ENCODE measurements at regions not wholly inside any gene's neighbourhood (a gene's known extent, or its start where the extent isn't known, plus 50 kb on each side); places are given as distances from the start of the nearest gene placed in this dataset.
"Not testable (repeated sequence)": the region's sequence is repeated elsewhere in the genome, so short reads cannot be mapped to it uniquely, and the experiment has no call there.

GRCh38 chr9:63728287-63728686, 1556.7 kb downstream of the FOXD4L5 start:
- 57% methylated on average over 3 of the region's 3 CpGs for WGBS
- Histone ChIP-seq H3K4me1 (ENCODE audit: control insufficient read depth in 4 of 4, insufficient read depth in 4 of 4, low read length in 3 of 4) (no peaks in the 10 kb centered on the region), H3K9ac (ENCODE audit: low read depth in 1 of 2, low read length in 2 of 2) (no peak overlapping the region), H3K27me3 (ENCODE audit: control insufficient read depth in 4 of 4, insufficient read depth in 4 of 4, low read length in 3 of 4) (no peaks in the 10 kb centered on the region), H3K9me3 (ENCODE audit: control insufficient read depth in 4 of 4, low read length in 3 of 4) (peaks cover 0 to 3% (median 0%) of the 10 kb centered on the region in 4 donors), H3K4me3 (ENCODE audit: low read depth in 1 of 3, low read length in 3 of 3) (no peak overlapping the region), H3K27ac (ENCODE audit: low read depth in 1 of 2, low read length in 2 of 2) (no peak overlapping the region), H3K36me3 (ENCODE audit: control insufficient read depth in 4 of 4, insufficient read depth in 3 of 4, low read depth in 1 of 4, low read length in 3 of 4) (no peaks in the 10 kb centered on the region)
- TF ChIP-seq NR2F2 (IDR thresholded peaks at IDR 0.05) (no peak), EGR1 (IDR thresholded peaks at IDR 0.05; ENCODE audit: low read depth in 2 of 2) (no peak), SP1 (IDR thresholded peaks at IDR 0.05) (no peak), HNF4A (conservative IDR thresholded peaks at IDR 0.05) (no peak), TAF1 (conservative IDR thresholded peaks at IDR 0.05) (no peak), REST (IDR thresholded peaks at IDR 0.05) (no peak), RXRA (IDR thresholded peaks at IDR 0.05) (no peak), GABPA (IDR thresholded peaks at IDR 0.05 in 1 of 2, conservative IDR thresholded peaks at IDR 0.05 in 1 of 2) (no peak), HNF4G (IDR thresholded peaks at IDR 0.05) (no peak), FOXA2 (IDR thresholded peaks at IDR 0.05) (no peak), ATF3 (IDR thresholded peaks at IDR 0.05) (no peak), RAD21 (IDR thresholded peaks at IDR 0.05) (no peak), ZBTB33 (IDR thresholded peaks at IDR 0.05) (no peak), CTCF (IDR thresholded peaks at IDR 0.05; ENCODE audit: low read depth, low read length, missing input control) (no peak), FOXA1 (IDR thresholded peaks at IDR 0.05) (no peak), JUND (IDR thresholded peaks at IDR 0.05) (no peak)
- TF ChIP-seq, protein P1, sequence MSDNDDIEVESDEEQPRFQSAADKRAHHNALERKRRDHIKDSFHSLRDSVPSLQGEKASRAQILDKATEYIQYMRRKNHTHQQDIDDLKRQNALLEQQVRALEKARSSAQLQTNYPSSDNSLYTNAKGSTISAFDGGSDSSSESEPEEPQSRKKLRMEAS (IDR thresholded peaks at IDR 0.05) = no peak
- no peak for DNase-seq (ENCODE audit: low spot score)

DNA sequence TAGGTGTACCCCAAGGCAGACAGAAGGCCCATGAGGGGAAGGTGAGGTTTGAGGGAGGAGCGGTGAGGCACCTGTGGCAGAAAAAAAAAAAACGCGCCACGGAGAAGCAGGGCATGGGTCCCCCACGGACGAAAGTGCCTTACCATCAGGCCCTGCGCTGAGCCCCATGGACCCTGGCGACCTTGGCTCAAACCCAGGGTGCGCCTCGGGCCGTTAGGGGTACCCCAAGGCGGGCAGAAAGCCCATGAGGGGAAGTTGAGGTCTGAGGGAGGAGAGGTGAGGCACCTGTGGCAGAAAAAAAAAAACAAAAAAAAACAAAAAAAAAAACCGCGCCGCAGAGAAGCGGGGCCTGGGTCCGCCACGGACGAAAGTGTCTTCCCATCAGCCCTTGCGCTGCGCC, 1576.7 kb downstream of the FOXD4L5 start:
- not testable (repeated sequence) for H3K4me3 ChIP-seq (ENCODE audit: low read depth in 1 of 3, low read length in 3 of 3); H3K9me3 ChIP-seq (ENCODE audit: control insufficient read depth in 4 of 4, low read length in 3 of 4); H3K27me3 ChIP-seq (ENCODE audit: control insufficient read depth in 4 of 4, insufficient read depth in 4 of 4, low read length in 3 of 4); H3K4me1 ChIP-seq (ENCODE audit: control insufficient read depth in 4 of 4, insufficient read depth in 4 of 4, low read length in 3 of 4); H3K9ac ChIP-seq (ENCODE audit: low read depth in 1 of 2, low read length in 2 of 2); DNase-seq (ENCODE audit: low spot score); H3K36me3 ChIP-seq (ENCODE audit: control insufficient read depth in 4 of 4, insufficient read depth in 3 of 4, low read depth in 1 of 4, low read length in 3 of 4); H3K27ac ChIP-seq (ENCODE audit: low read depth in 1 of 2, low read length in 2 of 2)
- 44% methylated on average over 20 of the region's 21 CpGs for WGBS

DNA sequence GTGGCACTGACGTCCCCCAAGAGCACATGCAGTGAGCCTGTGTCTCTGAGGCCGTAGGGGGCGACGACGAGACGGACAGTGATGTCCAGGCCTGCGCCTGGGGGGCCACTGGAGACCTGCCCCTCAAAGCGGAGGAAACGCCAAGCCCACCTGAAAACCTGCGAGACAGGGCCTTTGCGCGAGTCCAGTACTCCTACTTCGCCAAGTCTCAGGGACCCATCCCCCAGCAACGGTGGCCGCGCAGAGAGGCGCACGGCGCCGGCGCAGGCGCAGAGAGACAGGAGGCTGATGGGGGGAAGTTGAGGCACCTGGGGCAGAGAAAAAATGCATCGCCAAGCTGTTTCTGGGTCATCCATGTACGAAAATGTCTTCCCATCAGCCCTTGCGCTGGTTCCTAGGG, 1580.6 kb downstream of the FOXD4L5 start:
- not testable (repeated sequence) for H3K9me3 ChIP-seq (ENCODE audit: control insufficient read depth in 4 of 4, low read length in 3 of 4); H3K4me1 ChIP-seq (ENCODE audit: control insufficient read depth in 4 of 4, insufficient read depth in 4 of 4, low read length in 3 of 4); H3K4me3 ChIP-seq (ENCODE audit: low read depth in 1 of 3, low read length in 3 of 3); H3K27me3 ChIP-seq (ENCODE audit: control insufficient read depth in 4 of 4, insufficient read depth in 4 of 4, low read length in 3 of 4); H3K36me3 ChIP-seq (ENCODE audit: control insufficient read depth in 4 of 4, insufficient read depth in 3 of 4, low read depth in 1 of 4, low read length in 3 of 4); DNase-seq (ENCODE audit: low spot score); H3K9ac ChIP-seq (ENCODE audit: low read depth in 1 of 2, low read length in 2 of 2); H3K27ac ChIP-seq (ENCODE audit: low read depth in 1 of 2, low read length in 2 of 2)
- 57% methylated on average over 25 of the region's 25 CpGs for WGBS

- H3K4me1 ChIP-seq (ENCODE audit: control insufficient read depth in 4 of 4, insufficient read depth in 4 of 4, low read length in 3 of 4); DNase-seq (ENCODE audit: low spot score); H3K27ac ChIP-seq (ENCODE audit: low read depth in 1 of 2, low read length in 2 of 2); H3K9me3 ChIP-seq (ENCODE audit: control insufficient read depth in 4 of 4, low read length in 3 of 4); H3K27me3 ChIP-seq (ENCODE audit: control insufficient read depth in 4 of 4, insufficient read depth in 4 of 4, low read length in 3 of 4); H3K36me3 ChIP-seq (ENCODE audit: control insufficient read depth in 4 of 4, insufficient read depth in 3 of 4, low read depth in 1 of 4, low read length in 3 of 4); H3K4me3 ChIP-seq (ENCODE audit: low read depth in 1 of 3, low read length in 3 of 3); H3K9ac ChIP-seq (ENCODE audit: low read depth in 1 of 2, low read length in 2 of 2): not testable (repeated sequence)
- WGBS = 32% methylated on average over 38 of the region's 38 CpGs
Observed at GRCh38 chr9:63703670-63704069, 1581.3 kb downstream of the FOXD4L5 start.
